IPS-18c (cell line): ENCODE measurements at regions not wholly inside any gene's neighbourhood (a gene's known extent, or its start where the extent isn't known, plus 50 kb on each side); places are given as distances from the start of the nearest gene placed in this dataset.

Experiments
- H3K4me3 ChIP-seq: 2 replicates; pipeline ENCODE4 v1.7.0; 2013; ENCODE audit warnings: low read depth, mild to moderate bottlenecking, low read length, moderate library complexity; ENCODE audit not compliant: insufficient read depth
- H3K9me3 ChIP-seq: one replicate; pipeline ENCODE4 v1.6.1; 2013; ENCODE audit warnings: mild to moderate bottlenecking, low read length, moderate library complexity; ENCODE audit not compliant: control insufficient read depth, insufficient read depth

GRCh38 chr13:61151062-61151461 is 264.6 kb downstream of the PCDH20 start:
- Histone ChIP-seq H3K4me3 (no peak overlapping the region), H3K9me3 (peaks cover 2% of the 10 kb centered on the region)

DNA sequence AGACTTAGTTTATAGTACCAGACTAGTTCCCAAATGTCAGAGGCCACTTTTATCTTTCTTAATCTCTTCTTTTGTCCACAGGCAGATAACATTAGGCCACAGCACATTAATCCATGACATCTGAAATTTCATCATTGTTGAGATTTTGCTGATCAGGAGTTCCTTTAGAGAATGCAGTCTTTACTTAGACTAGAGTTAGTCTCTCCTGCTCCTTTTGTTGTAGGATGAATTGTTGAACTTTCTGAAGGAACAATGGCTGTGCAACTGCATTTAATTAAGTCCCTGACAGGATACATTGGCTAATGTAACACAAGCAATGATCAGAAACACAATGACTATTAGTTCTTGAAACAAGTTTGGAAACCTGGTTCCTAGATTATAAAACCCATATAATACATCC is 266.3 kb downstream of the PCDH20 start:
- H3K4me3 ChIP-seq: no peak overlapping the region
- H3K9me3 ChIP-seq: peaks cover 4% of the 10 kb centered on the region

DNA sequence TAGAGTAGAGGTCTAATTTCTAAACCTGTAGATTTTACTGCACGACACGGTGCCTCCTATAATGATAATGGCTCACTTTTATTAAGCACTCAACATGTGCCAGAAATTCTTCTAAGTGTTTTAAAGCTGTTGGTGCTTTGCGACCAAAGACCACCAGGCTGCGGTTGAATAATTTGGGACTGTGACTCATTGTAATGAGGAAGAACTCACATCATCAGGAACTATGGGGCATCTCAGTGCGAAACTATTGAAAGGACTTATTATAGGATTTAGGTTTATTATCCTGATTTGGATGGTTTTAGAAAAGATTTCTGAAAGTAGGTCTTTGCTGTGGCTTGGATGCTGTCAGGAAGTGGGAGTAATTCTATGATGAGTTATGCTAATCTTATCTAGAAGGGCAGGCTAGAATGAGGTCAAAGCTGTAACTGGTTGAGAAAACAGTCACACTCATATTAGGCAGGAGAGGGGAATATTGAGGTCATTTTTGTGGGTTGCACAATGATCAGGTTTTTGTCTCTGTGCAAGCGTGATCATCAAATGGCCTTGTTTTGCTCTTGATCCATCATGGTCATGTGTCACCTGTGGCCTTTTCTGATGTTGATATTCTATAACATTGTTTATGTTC is 266.8 kb downstream of the PCDH20 start:
- Histone ChIP-seq H3K9me3 (peaks cover 4% of the 10 kb centered on the region), H3K4me3 (no peak overlapping the region)

DNA sequence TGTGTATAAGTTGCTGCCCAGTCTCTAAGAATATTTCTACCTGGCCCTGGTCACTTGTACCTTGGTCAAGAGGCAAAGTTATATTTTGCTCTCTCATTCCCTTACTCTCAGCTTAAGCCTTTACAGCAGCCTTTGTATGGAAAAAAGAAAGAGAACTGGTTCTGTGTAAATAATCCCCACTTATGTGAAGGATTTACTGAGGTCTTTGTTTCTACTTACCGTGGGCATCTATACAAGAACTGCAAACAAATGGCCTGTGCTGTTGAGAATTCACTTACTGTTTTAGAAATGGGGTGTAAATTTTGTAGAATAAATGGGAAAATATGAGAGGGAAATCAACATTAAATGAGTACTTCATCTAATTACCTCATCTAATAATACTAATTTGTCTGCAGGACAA is 267.4 kb downstream of the PCDH20 start:
- no peak overlapping the region for H3K4me3 ChIP-seq
- peaks cover 4% of the 10 kb centered on the region for H3K9me3 ChIP-seq

DNA sequence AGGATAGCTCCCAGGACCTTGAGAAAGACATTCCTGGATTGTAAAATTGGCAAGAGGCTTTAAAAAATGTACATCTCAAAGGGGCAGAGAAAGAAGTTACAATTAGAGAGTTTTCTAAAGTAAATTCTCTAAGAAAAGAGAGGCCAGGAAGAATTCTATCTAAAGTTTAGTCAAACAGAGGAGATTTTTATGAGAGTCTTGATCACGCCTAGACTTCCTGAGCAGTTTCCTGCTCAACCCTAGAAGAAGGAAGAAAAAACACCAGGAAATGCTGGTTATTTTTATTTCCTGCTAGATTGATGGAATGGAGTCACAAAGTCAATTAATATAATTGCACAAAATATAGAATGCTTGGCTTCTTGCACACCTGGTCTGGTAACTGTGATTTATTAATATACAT is 269.1 kb downstream of the PCDH20 start:
- Histone ChIP-seq H3K9me3 (peaks cover 4% of the 10 kb centered on the region), H3K4me3 (no peak overlapping the region)

DNA sequence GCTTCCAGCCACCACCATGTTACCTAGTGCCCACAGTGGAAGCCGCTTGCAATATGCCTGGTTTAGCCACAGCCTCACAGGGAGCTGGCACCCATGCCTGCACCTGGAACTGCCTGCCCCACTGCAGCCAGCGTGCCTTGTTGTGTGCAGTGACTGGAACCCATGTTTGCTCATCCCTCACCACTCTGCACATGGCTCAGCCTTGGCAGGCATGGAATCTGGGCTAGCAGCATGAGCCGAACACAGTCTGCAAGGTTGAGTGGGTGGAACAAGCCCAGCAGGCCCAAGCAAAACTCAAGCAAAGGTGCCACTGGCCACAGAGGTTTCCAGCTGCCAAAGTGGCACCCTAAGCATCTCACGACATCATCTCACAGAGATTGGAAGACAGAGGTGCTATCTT is 269.5 kb downstream of the PCDH20 start:
- peaks cover 4% of the 10 kb centered on the region for H3K9me3 ChIP-seq
- no peak overlapping the region for H3K4me3 ChIP-seq

- peaks cover 4% of the 10 kb centered on the region for H3K9me3 ChIP-seq
These were observed 270.6 kb downstream of the PCDH20 start for GRCh38 chr13:61144834-61145593.

GRCh38 chr13:61144301-61144700 is 271.3 kb downstream of the PCDH20 start:
- Histone ChIP-seq H3K9me3 (peaks cover 4% of the 10 kb centered on the region), H3K4me3 (no peak overlapping the region)

More at GRCh38 chr13:61144834-61145593, 270.6 kb downstream of the PCDH20 start:
- no peak overlapping the region for H3K4me3 ChIP-seq

DNA sequence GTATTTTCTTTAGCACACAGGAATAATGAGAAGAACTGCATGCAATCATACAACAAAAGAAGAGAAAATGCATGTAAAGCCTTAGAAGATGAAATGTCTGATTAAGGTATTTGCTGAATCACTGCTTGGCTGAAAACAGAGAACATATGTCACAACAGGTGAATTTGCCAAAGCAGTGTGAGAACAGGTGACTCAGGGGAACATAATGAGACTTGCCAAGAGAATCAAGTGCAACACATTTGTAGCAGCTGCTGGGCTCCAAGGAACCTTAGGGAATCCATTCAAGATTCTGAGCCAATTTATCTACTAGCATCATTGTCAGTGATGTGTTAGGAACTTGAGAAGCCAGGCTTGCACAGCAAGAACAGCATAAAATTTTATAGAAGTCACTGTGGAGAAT is 273.1 kb downstream of the PCDH20 start:
- Histone ChIP-seq H3K9me3 (peaks cover 4% of the 10 kb centered on the region), H3K4me3 (no peak overlapping the region)

DNA sequence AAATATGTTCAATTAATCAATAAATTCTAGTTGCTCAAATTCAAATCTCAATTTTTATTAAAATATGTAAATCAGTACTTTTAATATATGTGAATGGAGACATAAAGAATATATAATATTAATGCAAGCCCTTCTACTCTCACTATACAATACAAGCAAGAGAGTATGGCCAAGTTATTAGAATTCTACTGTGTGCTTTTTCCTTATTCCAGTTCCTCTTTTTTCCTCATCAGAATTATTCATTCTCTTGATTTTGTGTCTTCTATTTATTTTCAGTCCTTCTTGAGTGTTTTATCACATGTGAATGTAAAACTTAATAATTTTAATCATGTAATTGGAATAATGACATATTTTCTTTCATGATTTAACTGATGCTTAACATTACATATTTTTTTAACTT is 276.8 kb downstream of the PCDH20 start:
- Histone ChIP-seq H3K4me3 (no peak overlapping the region), H3K9me3 (no peaks in the 10 kb centered on the region)

- no peak overlapping the region for H3K4me3 ChIP-seq
These were observed 279.1 kb downstream of the PCDH20 start for GRCh38 chr13:61136515-61136914.

DNA sequence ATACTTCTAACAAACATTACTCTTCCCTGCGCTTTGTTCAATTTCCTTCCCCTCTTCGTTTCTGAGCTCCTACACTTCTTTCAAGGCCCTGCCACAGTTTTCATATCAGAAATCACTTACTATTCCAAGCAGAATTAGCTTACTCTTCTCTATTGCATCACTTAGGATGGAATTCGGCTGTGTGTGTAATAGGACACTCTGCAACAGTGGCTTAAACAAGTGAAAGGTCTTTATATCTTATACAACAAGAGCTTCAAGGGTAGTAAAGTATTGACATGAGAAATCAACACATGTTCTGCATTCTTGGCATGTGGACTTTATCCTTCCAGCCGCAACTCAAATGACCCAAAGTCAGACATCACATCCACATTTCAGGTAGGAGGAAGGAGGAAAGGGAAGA is 279.6 kb downstream of the PCDH20 start:
- Histone ChIP-seq H3K4me3 (no peak overlapping the region), H3K9me3 (no peaks in the 10 kb centered on the region)

More at GRCh38 chr13:61136515-61136914, 279.1 kb downstream of the PCDH20 start:
- H3K9me3 ChIP-seq: no peaks in the 10 kb centered on the region

DNA sequence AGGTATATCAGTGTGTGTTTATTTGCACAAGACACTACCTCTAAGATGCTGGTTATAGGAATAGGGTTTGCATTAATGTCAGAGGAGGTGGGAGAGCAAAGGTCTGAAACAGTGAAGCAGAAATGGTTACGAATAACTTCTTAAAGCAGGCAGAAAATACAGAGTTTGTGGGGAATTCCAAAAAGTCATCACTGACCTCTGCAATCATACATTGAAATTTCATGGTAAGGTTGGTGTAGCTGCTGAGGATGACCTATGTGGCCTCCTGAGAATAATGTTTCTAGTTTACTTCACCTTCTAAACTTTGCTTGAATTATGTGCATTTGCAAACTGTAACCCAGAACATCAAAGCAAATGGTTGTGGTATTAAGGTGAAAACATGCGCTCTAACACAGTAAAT is 280.1 kb downstream of the PCDH20 start:
- H3K9me3 ChIP-seq: no peaks in the 10 kb centered on the region
- no peak overlapping the region for H3K4me3 ChIP-seq

GRCh38 chr13:61128850-61129645 is 286.6 kb downstream of the PCDH20 start:
- Histone ChIP-seq H3K9me3 (no peaks in the 10 kb centered on the region), H3K4me3 (no peak overlapping the region)

- H3K9me3 ChIP-seq: no peaks in the 10 kb centered on the region
- H3K4me3 ChIP-seq: no peak overlapping the region
These were observed 291.9 kb downstream of the PCDH20 start for GRCh38 chr13:61123538-61124289.

- peaks cover 3% of the 10 kb centered on the region for H3K9me3 ChIP-seq
- no peak overlapping the region for H3K4me3 ChIP-seq
These were observed 302.4 kb downstream of the PCDH20 start for GRCh38 chr13:61113140-61113658.

GRCh38 chr13:61111529-61111928 is 304.1 kb downstream of the PCDH20 start:
- Histone ChIP-seq H3K4me3 (no peak overlapping the region), H3K9me3 (no peaks in the 10 kb centered on the region)
